ENCODE measurements at regions not wholly inside any gene's neighbourhood (a gene's known extent, or its start where the extent isn't known, plus 50 kb on each side); places are given as distances from the start of the nearest gene placed in this dataset.

- TF ChIP-seq POLR2A (IDR thresholded peaks at IDR 0.05) (no peak), CTCF (IDR thresholded peaks at IDR 0.05) (no peak)
These were observed 61.3 kb downstream of the PMAIP1 start for GRCh38 chr18:59961070-59961469.

Measured in lower leg skin (tissue), 3 donors.